ENCODE measurements at regions not wholly inside any gene's neighbourhood (a gene's known extent, or its start where the extent isn't known, plus 50 kb on each side); places are given as distances from the start of the nearest gene placed in this dataset.

- peak; percentile 88 for DNase-seq (ENCODE audit: low read depth)
- TF ChIP-seq CTCF (conservative IDR thresholded peaks at IDR 0.05; ENCODE audit: low read depth, low read length), result no peak
- H3K4me3 ChIP-seq (ENCODE audit: low read depth, low read length), result no peak overlapping the region
These were observed 73.7 kb upstream of the IPO5 start for GRCh38 chr13:97879646-97880310.

DNA sequence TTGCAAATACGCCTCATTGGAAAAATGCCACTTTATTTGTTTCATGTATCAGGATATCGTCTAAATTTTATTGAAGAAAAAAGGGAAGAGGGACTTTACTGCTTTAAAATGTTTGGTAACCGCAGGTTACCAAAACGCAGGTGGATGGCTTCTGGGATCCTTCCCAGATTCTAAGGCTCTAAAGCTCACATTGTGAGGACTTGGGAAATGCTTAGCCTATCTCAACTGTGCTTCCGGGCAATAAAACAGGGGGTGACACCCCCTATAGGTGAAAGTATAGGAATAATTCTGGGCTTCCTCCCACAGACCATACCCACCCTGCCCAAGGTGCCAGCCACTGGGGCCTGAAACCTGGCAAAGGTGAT lies 73.2 kb upstream of the IPO5 start:
- no peak for DNase-seq (ENCODE audit: low read depth)
- no peak overlapping the region for H3K4me3 ChIP-seq (ENCODE audit: low read depth, low read length)
- no peak for TF ChIP-seq CTCF (conservative IDR thresholded peaks at IDR 0.05; ENCODE audit: low read depth, low read length)

- no peak overlapping the region for H3K4me3 ChIP-seq (ENCODE audit: low read depth, low read length)
- no peak for DNase-seq (ENCODE audit: low read depth)
- no peak for TF ChIP-seq CTCF (conservative IDR thresholded peaks at IDR 0.05; ENCODE audit: low read depth, low read length)
These were observed 71.9 kb upstream of the IPO5 start for GRCh38 chr13:97881556-97881955.

DNA sequence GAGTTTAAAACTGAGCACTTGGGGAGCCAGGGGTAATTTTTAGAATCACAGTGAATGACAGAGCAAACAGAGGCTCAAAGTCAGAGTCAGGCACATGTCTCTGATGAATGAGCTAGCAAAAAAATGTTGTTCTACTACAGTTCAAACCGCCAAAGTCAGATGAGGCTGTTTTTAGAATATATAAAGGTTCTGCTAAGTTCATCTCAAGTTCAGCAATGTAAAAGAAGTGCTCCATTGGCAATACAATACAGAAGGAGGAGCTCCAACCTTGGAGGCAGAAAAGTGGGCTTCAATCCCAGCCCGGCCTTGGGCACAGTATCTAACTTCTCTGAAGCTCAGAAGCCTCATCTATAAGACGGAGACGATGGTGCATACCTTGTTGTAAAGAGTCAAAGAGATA lies 70.1 kb upstream of the IPO5 start:
- TF ChIP-seq CTCF (conservative IDR thresholded peaks at IDR 0.05; ENCODE audit: low read depth, low read length), result peak; percentile 6

DNA sequence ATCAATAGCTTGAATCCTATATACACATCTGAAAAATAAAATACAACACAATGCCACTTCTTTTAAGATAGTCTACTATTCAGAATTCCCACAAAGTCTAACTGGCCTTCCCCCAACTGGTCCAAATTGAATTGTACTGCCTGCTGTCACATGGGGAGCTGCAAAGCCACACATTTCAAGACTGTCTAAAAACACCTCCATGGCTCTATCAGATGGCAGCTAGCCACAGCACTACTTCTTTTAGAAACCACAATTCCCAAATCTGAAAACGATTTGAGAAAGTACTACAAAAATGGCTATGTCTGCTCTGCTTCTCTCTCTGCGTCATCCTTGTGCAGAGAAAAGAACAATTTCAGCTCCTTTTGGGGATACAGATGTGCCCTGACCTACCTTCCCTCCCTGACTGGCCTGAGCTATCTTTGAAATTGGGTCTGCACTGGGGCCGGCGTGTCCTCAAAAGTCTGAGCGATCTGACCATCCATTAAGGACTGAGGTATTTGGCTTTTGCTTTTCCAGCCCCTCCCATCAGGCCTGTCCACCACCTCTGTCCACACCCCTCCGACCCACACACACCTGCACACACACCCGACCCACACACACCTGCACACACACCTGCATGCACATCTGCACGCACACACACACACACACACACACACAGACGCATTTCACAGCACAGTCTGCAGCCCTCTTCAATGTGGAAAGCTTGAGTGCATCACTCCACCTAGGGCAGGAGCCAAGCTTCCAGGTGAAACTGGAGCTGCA lies 68.6 kb upstream of the IPO5 start:
- DNase-seq (ENCODE audit: low read depth), result no peak
- TF ChIP-seq CTCF (conservative IDR thresholded peaks at IDR 0.05; ENCODE audit: low read depth, low read length), result no peak
- no peak overlapping the region for H3K4me3 ChIP-seq (ENCODE audit: low read depth, low read length)

More for the DNA sequence above, 70.1 kb upstream of the IPO5 start:
- H3K4me3 ChIP-seq (ENCODE audit: low read depth, low read length), result no peak overlapping the region
- DNase-seq (ENCODE audit: low read depth), result peak; percentile 76

DNA sequence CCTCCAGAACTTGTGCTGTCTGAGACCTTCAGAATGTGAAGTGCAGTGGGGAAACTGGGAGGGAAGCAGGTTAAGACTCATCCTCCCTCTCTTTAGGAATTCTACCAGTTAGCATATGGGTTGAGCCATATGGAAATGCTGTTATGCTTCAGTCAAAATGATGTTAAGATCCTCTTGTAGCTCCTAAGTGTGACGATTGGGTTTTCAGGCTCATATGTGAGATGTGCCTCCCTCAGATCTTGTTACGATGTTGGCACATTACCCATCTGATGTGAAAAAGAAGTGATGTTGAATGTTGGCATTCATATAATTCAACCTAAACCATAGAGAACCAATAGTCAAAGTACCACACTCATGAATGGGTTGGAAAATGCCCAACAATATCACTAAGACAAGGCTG lies 67.8 kb upstream of the IPO5 start:
- DNase-seq (ENCODE audit: low read depth), result no peak
- TF ChIP-seq CTCF (conservative IDR thresholded peaks at IDR 0.05; ENCODE audit: low read depth, low read length), result no peak
- no peak overlapping the region for H3K4me3 ChIP-seq (ENCODE audit: low read depth, low read length)

DNA sequence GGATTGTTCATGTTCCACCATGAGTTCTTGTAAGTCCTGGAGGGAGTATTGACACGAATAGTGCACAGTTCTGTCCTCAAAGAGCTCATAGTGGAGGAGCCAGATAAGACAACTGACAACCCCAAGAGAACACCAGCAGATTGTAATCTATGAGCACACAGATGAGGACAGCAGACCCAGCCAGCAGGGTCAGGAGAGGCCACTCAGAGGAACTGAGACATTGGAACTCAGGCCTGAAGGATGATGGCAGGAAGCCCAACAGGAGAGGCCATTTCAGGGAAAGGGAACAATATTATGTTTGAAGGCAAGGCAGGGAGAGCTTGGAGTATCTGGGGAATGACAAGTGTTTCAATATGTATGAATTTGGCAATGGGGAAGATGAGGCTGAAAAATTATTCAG lies 63.7 kb upstream of the IPO5 start:
- TF ChIP-seq CTCF (conservative IDR thresholded peaks at IDR 0.05; ENCODE audit: low read depth, low read length), result no peak
- H3K4me3 ChIP-seq (ENCODE audit: low read depth, low read length), result no peak overlapping the region
- no peak for DNase-seq (ENCODE audit: low read depth)

Measured in choroid plexus epithelial cell (primary cell).